GM23248 (cell line): ENCODE measurements at regions not wholly inside any gene's neighbourhood (a gene's known extent, or its start where the extent isn't known, plus 50 kb on each side); places are given as distances from the start of the nearest gene placed in this dataset.

Experiments
- DNase-seq: peaks from one replicate; pipeline ENCODE4 v3.0.0-alpha.2; 2015
- H2AFZ ChIP-seq: fragments of 200-600 bp; sonication (generic); 2 replicates; pipeline ENCODE4 v1.6.1; 2016; ENCODE audit warnings: antibody characterized with exemption
- H3F3A ChIP-seq: fragments of 200-600 bp; sonication (generic); 2 replicates; pipeline ENCODE4 v1.6.1; 2016; ENCODE audit warnings: mild to moderate bottlenecking, antibody characterized with exemption, mixed run types; ENCODE audit not compliant: insufficient read depth
- H3K27ac ChIP-seq: fragments of 200-600 bp; sonication (generic); 2 replicates; pipeline ENCODE4 v1.5.1; 2016; ENCODE audit warnings: mild to moderate bottlenecking
- H3K27me3 ChIP-seq: fragments of 200-600 bp; sonication (generic); replicated peaks from 2 replicates; pipeline ENCODE4 v1.6.1; 2016; ENCODE audit warnings: mild to moderate bottlenecking; ENCODE audit not compliant: insufficient read depth
- H3K36me3 ChIP-seq: fragments of 200-600 bp; sonication (generic); 2 replicates; pipeline ENCODE4 v1.6.1; 2016; ENCODE audit warnings: low read depth, mild to moderate bottlenecking
- H3K4me1 ChIP-seq: fragments of 200-600 bp; sonication (generic); 2 replicates; pipeline ENCODE4 v1.6.1; 2016; ENCODE audit warnings: mild to moderate bottlenecking; ENCODE audit not compliant: insufficient read depth
- H3K4me2 ChIP-seq: fragments of 200-600 bp; sonication (generic); one replicate; pipeline ENCODE4 v1.6.1; 2016; ENCODE audit warnings: mild to moderate bottlenecking; ENCODE audit not compliant: unreplicated experiment
- H3K4me3 ChIP-seq: fragments of 200-600 bp; sonication (generic); 2 replicates; pipeline ENCODE4 v1.5.1; 2016; ENCODE audit warnings: mild to moderate bottlenecking
- H3K79me2 ChIP-seq: fragments of 200-600 bp; sonication (generic); 2 replicates; pipeline ENCODE4 v1.6.1; 2016; ENCODE audit warnings: mild to moderate bottlenecking; ENCODE audit not compliant: insufficient read depth
- H3K9ac ChIP-seq: fragments of 200-600 bp; sonication (generic); 2 replicates; pipeline ENCODE4 v1.6.1; 2016; ENCODE audit warnings: mild to moderate bottlenecking
- H3K9me2 ChIP-seq: fragments of 200-600 bp; sonication (generic); 2 replicates; pipeline ENCODE4 v1.6.1; 2016; ENCODE audit warnings: mixed run types, mild to moderate bottlenecking, moderate library complexity; ENCODE audit not compliant: insufficient read depth
- H3K9me3 ChIP-seq: fragments of 200-600 bp; sonication (generic); one replicate; pipeline ENCODE4 v1.6.1; 2017; ENCODE audit warnings: low read depth
- H4K20me1 ChIP-seq: fragments of 200-600 bp; sonication (generic); 2 replicates; pipeline ENCODE4 v1.6.0; 2016; ENCODE audit not compliant: insufficient read depth
- EZH2 ChIP-seq: fragments of 200-600 bp; sonication (generic); IDR thresholded peaks from 2 replicates; pipeline ENCODE4 v1.6.1; 2018; ENCODE audit warnings: antibody characterized with exemption, mild to moderate bottlenecking; ENCODE audit not compliant: insufficient read depth, poor library complexity, severe bottlenecking
- EZH2phosphoT487 ChIP-seq: fragments of 200-600 bp; sonication (generic); IDR thresholded peaks from 2 replicates; pipeline ENCODE4 v1.6.1; 2018; ENCODE audit warnings: antibody characterized with exemption, moderate library complexity, mild to moderate bottlenecking, low read depth; ENCODE audit not compliant: insufficient read depth
- WGBS, 2 experiments: methylation state at CpG; one replicate each; pipeline ENCODE4 v1.1.6; 2015 to 2017; ENCODE audit warnings: low lambda C conversion rate in 2 of 2, low coverage in 1 of 2; ENCODE audit errors: missing lambda C conversion rate in 2 of 2; 5-methylcytosine and 5-hydroxymethylcytosine counted together
- in situ Hi-C: fragments of 300-500 bp; cut with MboI; formaldehyde crosslinking; loops from 2 replicates; pipeline ENCODE4 v1.15.0; 2020

DNA sequence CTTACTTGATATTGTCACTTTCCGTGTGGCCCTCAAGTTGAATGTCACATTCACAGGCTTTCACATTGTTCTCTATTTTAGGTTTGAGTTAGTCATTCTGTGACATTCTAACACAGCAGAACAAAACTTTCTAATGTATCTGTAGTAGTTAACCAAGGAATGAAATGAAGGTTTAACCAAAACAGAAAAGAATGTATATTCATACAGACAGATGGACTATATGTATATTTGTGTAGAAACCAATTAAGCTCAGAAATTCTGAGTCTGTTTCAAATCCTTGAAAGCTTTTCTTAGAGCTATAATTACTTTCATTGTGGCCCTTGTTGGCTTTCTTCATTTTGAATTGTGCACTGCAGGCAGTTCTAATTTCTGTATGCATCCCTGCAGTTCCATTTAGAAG, 654.7 kb downstream of the LRRC70 start:
- Histone ChIP-seq H3K79me2 (no peaks in the 10 kb centered on the region), H3K4me1 (no peaks in the 10 kb centered on the region), H3K4me2 (no peak overlapping the region), H3K9ac (no peak overlapping the region), H3K4me3 (no peak overlapping the region), H3F3A (no peaks in the 10 kb centered on the region), H3K27ac (no peak overlapping the region), H3K9me2 (no peaks in the 10 kb centered on the region; the same call in 1 of the 2 replicates), H3K9me3 (no peaks in the 10 kb centered on the region), H2AFZ (no peak overlapping the region), H4K20me1 (no peaks in the 10 kb centered on the region), H3K36me3 (no peaks in the 10 kb centered on the region), H3K27me3 (no peaks in the 10 kb centered on the region)
- in situ Hi-C loops, result no loop called here
- TF ChIP-seq EZH2, result no peak
- no peak for TF ChIP-seq EZH2phosphoT487
- no peak for DNase-seq
- WGBS, 2 experiments, result 50 to 63% methylated on average over 1 of the region's 1 CpG

DNA sequence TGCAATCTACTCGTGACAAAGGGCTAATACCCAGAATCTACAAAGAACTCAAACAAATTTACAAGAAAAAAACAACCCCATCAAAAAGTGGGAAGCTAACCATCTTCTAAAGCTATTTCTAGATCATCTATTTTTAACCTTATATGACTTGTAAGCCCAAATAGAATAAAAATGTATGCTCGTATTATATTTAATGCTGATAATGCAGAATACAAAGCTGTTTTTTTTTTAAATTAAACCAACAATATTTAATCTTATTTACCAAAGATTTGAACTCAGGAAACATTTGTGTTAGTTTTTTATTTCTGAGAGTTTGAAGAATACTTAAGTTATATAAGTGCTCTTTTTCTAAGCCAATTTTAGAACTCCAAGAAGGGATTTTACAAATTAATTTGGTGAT, 652.1 kb downstream of the LRRC70 start:
- WGBS, 2 experiments, result 11 to 23% methylated on average over 2 of the region's 2 CpGs
- Histone ChIP-seq H3K27me3 (no peaks in the 10 kb centered on the region), H3K4me1 (no peaks in the 10 kb centered on the region), H3K36me3 (no peaks in the 10 kb centered on the region), H3K9ac (no peak overlapping the region), H3K4me3 (no peak overlapping the region), H3K9me3 (no peaks in the 10 kb centered on the region), H3F3A (no peaks in the 10 kb centered on the region), H3K27ac (no peak overlapping the region), H3K4me2 (no peak overlapping the region), H4K20me1 (no peaks in the 10 kb centered on the region), H3K9me2 (no peaks in the 10 kb centered on the region; the same call in 1 of the 2 replicates), H2AFZ (no peak overlapping the region), H3K79me2 (no peaks in the 10 kb centered on the region)
- TF ChIP-seq EZH2, result no peak
- TF ChIP-seq EZH2phosphoT487, result no peak
- no peak for DNase-seq
- in situ Hi-C loops, result no loop called here

DNA sequence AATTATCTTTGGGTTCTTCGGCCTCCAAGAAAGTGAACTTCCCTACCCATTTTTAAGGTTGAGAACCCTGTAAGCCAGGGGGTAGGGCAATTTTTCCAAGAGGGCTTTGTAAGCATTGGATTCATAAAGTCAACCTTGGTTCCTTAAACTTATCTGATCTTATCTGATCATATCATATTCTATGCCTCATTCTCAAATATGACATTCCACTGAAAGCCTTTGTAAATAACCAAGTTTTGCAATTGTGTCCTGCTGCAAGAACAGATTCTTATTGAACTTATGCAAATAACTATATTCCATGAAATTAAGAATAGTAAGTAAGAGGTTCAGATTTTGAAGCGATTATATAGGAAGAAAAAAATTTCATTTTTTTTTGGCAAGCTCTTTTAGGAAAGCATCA, 649.5 kb downstream of the LRRC70 start:
- Histone ChIP-seq H3K9me2 (no peaks in the 10 kb centered on the region; the same call in 1 of the 2 replicates), H3K4me1 (no peaks in the 10 kb centered on the region), H2AFZ (no peak overlapping the region), H3K79me2 (no peaks in the 10 kb centered on the region), H3F3A (no peaks in the 10 kb centered on the region), H3K27me3 (no peaks in the 10 kb centered on the region), H3K9me3 (no peaks in the 10 kb centered on the region), H3K9ac (no peak overlapping the region), H3K4me2 (no peak overlapping the region), H4K20me1 (no peaks in the 10 kb centered on the region), H3K36me3 (no peaks in the 10 kb centered on the region), H3K4me3 (no peak overlapping the region), H3K27ac (no peak overlapping the region)
- DNase-seq, result no peak
- in situ Hi-C loops, result no loop called here
- 57 to 71% methylated on average over 2 of the region's 2 CpGs for WGBS, 2 experiments
- TF ChIP-seq EZH2phosphoT487 (no peak), EZH2 (no peak)

DNA sequence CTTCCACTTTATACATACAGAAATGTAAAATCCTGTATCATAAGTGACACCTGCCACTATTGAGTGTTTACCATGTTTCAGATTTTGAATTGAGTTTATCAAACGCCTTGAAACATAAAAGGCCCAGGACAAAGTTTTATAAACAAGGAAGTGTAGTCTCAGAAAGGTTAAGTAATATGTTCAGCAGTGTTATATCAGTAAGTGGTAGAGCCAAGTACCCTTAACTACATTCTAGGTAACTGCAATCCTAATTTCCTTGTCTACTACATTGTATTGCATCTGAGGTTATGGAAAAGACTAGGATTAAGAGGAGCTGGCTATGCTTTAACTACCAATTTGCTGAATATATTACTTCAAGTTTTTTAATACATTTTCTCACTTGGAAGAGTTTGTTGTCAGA, 641.6 kb downstream of the LRRC70 start:
- no peaks in the 10 kb centered on the region for H3K79me2 ChIP-seq
- TF ChIP-seq EZH2phosphoT487 (no peak), EZH2 (no peak)
- in situ Hi-C loops, result no loop called here
- H4K20me1 ChIP-seq, result no peaks in the 10 kb centered on the region
- WGBS, 2 experiments, result 5 to 9% methylated on average over 1 of the region's 1 CpG
- H3K27me3 ChIP-seq, result no peaks in the 10 kb centered on the region
- no peak overlapping the region for H2AFZ ChIP-seq
- no peaks in the 10 kb centered on the region for H3K9me2 ChIP-seq
- no peak overlapping the region for H3K4me3 ChIP-seq
- H3K4me1 ChIP-seq, result no peaks in the 10 kb centered on the region
- no peaks in the 10 kb centered on the region for H3K9me3 ChIP-seq
- no peak overlapping the region for H3K9ac ChIP-seq
- no peaks in the 10 kb centered on the region for H3K36me3 ChIP-seq
- no peak overlapping the region for H3K27ac ChIP-seq
- no peaks in the 10 kb centered on the region for H3F3A ChIP-seq
- DNase-seq, result no peak
- no peak overlapping the region for H3K4me2 ChIP-seq

DNA sequence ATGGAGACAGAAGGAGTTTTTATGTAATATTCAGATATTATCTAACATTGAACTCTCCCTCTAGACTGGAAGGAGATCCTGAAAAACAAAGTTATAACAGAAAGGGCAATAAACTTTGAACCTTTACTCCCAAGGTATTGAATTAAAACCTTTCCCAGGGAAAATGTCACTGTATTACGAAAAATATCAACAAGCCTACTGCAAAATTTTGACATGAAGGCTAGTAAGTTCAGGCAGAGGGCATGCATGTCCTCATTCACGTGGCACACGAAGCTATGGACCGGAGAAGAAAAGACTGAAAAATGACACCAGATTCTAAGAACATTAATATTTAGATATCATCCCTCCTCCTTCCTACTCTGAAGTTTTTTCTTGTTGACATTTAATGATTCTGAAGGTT, 638.8 kb downstream of the LRRC70 start:
- Histone ChIP-seq H3K36me3 (no peaks in the 10 kb centered on the region), H3K9me3 (no peaks in the 10 kb centered on the region), H3K4me1 (no peaks in the 10 kb centered on the region), H3K79me2 (no peaks in the 10 kb centered on the region), H3K27ac (no peak overlapping the region), H2AFZ (no peak overlapping the region), H3F3A (no peaks in the 10 kb centered on the region), H3K27me3 (no peaks in the 10 kb centered on the region), H3K9me2 (no peaks in the 10 kb centered on the region), H3K4me2 (no peak overlapping the region), H3K4me3 (no peak overlapping the region), H4K20me1 (no peaks in the 10 kb centered on the region), H3K9ac (no peak overlapping the region)
- DNase-seq, result no peak
- TF ChIP-seq EZH2phosphoT487 (no peak), EZH2 (no peak)
- in situ Hi-C loops, result no loop called here
- 18 to 23% methylated on average over 4 of the region's 4 CpGs for WGBS, 2 experiments
